H1 (cell line): ENCODE measurements at regions not wholly inside any gene's neighbourhood (a gene's known extent, or its start where the extent isn't known, plus 50 kb on each side); places are given as distances from the start of the nearest gene placed in this dataset.
A peak's percentile ranks its signal among the peaks of the same experiment; 100 is the strongest.

Experiments
- CEBPB ChIP-seq: IDR thresholded peaks from 2 replicates; pipeline ENCODE4 v1.6.1; 2012; ENCODE audit warnings: low read depth, low read length
- EP300 ChIP-seq, 2 experiments: IDR thresholded peaks; 1 replicate in 1 of 2; 2 replicates in 1 of 2; pipeline ENCODE4 v1.6.1; 2011 to 2012; ENCODE audit warnings: low read depth in 2 of 2, low read length in 2 of 2, mild to moderate bottlenecking in 2 of 2, borderline replicate concordance in 1 of 2, inconsistent platforms in 1 of 2, moderate library complexity in 1 of 2
- EZH2 ChIP-seq: fragments of 200-600 bp; sonication (generic); IDR thresholded peaks from 2 replicates; pipeline ENCODE4 v1.7.1; 2012; ENCODE audit warnings: low read depth, mild to moderate bottlenecking, moderate library complexity, low read length, inconsistent platforms; ENCODE audit not compliant: severe bottlenecking
- JUN ChIP-seq: IDR thresholded peaks from 2 replicates; pipeline ENCODE4 v1.6.1; 2011; ENCODE audit warnings: low read depth, mild to moderate bottlenecking, improper control_type of control experiment, low read length
- RXRA ChIP-seq: IDR thresholded peaks from 2 replicates; pipeline ENCODE4 v1.6.1; 2011; ENCODE audit warnings: low read depth, mild to moderate bottlenecking, low read length, moderate library complexity; ENCODE audit not compliant: insufficient read depth
- TF ChIP-seq, protein P1 (sequence below), 3 experiments: IDR thresholded peaks; 1 replicate in 2 of 3; 2 replicates in 1 of 3; pipeline versions ENCODE4 v1.5.1 to v1.6.1; 2011; ENCODE audit warnings: low read length in 3 of 3, mild to moderate bottlenecking in 3 of 3, inconsistent platforms in 2 of 3, low read depth in 1 of 3, moderate library complexity in 1 of 3; ENCODE audit not compliant: insufficient read depth in 1 of 3; ENCODE audit errors: control extremely low read depth in 1 of 3
- TF ChIP-seq, protein P2 (sequence below): IDR thresholded peaks from 2 replicates; pipeline ENCODE4 v1.6.1; 2011; ENCODE audit warnings: low read length, improper control_type of control experiment

DNA sequence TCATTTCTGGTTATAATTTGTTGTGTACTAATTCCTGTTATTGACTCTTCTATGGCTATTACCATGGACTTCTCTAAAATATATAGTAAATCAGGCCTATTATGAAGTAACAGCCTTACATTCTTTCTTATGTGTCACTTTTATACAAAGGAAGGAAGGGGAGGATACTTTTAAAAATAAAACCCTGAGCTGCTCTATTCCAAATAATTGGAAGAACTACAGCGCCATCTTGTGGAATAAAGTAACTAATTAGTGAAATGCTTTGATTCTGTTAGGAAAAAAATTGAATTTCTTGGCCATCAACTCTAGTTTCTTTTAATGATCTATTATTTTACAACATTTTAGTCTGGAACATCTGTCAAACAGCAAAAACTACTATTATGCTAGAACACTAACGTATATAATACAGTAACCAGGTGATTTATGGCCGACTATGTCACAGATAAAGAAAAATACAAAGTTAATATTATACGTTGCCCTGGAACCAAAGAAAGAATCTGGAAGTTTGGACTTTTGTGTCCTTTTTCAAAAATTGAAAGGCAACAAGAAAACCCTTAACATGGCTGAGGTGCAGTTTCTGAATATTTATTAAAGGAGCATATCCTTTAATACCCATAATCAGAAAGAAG is 55.0 kb upstream of the NELL2 start:
- TF ChIP-seq, protein P1, sequence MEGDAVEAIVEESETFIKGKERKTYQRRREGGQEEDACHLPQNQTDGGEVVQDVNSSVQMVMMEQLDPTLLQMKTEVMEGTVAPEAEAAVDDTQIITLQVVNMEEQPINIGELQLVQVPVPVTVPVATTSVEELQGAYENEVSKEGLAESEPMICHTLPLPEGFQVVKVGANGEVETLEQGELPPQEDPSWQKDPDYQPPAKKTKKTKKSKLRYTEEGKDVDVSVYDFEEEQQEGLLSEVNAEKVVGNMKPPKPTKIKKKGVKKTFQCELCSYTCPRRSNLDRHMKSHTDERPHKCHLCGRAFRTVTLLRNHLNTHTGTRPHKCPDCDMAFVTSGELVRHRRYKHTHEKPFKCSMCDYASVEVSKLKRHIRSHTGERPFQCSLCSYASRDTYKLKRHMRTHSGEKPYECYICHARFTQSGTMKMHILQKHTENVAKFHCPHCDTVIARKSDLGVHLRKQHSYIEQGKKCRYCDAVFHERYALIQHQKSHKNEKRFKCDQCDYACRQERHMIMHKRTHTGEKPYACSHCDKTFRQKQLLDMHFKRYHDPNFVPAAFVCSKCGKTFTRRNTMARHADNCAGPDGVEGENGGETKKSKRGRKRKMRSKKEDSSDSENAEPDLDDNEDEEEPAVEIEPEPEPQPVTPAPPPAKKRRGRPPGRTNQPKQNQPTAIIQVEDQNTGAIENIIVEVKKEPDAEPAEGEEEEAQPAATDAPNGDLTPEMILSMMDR (IDR thresholded peaks at IDR 0.05; ENCODE audit: control extremely low read depth in 1 of 3, insufficient read depth in 1 of 3, low read depth in 1 of 3, low read length in 3 of 3) = peak in 2 of 3 experiments; percentile 34 to 45; a peak in 2 of 4 replicates
- no peak for TF ChIP-seq EP300 (IDR thresholded peaks at IDR 0.05; ENCODE audit: borderline replicate concordance in 1 of 2, low read depth in 2 of 2, low read length in 2 of 2)
- TF ChIP-seq EZH2 = no peak
- TF ChIP-seq JUN = no peak
- TF ChIP-seq, protein P2, sequence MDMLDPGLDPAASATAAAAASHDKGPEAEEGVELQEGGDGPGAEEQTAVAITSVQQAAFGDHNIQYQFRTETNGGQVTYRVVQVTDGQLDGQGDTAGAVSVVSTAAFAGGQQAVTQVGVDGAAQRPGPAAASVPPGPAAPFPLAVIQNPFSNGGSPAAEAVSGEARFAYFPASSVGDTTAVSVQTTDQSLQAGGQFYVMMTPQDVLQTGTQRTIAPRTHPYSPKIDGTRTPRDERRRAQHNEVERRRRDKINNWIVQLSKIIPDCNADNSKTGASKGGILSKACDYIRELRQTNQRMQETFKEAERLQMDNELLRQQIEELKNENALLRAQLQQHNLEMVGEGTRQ = no peak
- no peak for TF ChIP-seq RXRA
- no peak for TF ChIP-seq CEBPB
